ENCODE measurements at regions not wholly inside any gene's neighbourhood (a gene's known extent, or its start where the extent isn't known, plus 50 kb on each side); places are given as distances from the start of the nearest gene placed in this dataset.
"Not testable (repeated sequence)": the region's sequence is repeated elsewhere in the genome, so short reads cannot be mapped to it uniquely, and the experiment has no call there.

GRCh38 chr7:109331423-109331822, 761.7 kb downstream of the DNAJB9 start:
- DNase-seq: no peak

GRCh38 chr7:109335951-109336350, 766.3 kb downstream of the DNAJB9 start:
- no peak for DNase-seq

- no peak for DNase-seq
Measured at GRCh38 chr7:109336531-109336930, 766.9 kb downstream of the DNAJB9 start.

GRCh38 chr7:109343678-109344077, 774.0 kb downstream of the DNAJB9 start:
- no peak for DNase-seq

- DNase-seq: no peak
Measured at GRCh38 chr7:109351493-109351892, 781.8 kb downstream of the DNAJB9 start.

DNA sequence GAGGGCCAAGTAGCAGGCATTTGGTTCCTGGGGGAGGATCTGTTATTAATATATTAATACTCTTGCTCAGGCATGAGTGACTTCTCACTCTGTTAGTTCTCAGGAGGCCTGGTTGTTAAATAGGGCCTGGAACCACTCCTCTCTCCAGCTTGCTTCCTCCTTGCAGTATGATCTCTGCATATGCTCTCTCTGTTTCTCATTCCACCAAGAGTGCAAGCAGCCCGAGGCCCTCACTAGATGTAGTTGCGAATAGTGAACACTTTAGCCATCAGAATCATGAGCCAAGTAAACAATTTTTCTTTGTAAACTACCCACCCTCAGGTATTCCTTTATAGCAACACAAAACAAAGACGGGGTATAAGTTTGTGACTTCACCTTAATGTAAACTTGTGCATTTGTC, 784.3 kb downstream of the DNAJB9 start:
- no peak for DNase-seq

DNA sequence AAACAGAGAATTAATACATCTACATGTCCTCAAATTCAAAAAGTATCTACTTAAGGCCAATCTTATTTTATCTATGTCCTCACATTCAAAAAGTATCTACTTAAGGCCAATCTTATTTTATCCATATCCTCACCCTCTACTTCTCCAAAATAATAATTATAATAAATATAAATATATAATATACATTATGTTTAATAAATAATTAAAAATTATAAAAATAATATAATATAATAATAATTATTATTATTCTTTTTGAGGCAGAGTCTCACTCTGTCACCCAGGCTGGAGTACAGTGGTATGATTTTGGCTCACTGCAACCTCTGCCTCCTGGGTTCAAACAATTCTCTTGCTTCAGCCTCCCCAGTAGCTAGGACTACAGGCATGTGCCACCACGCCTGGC, 784.9 kb downstream of the DNAJB9 start:
- DNase-seq: no peak

GRCh38 chr7:109375823-109376222, 806.1 kb downstream of the DNAJB9 start:
- no peak for DNase-seq

- DNase-seq: no peak
Measured at GRCh38 chr7:109376576-109376975, 806.9 kb downstream of the DNAJB9 start.

- DNase-seq: no peak
Measured at GRCh38 chr7:109377076-109377884, 807.6 kb downstream of the DNAJB9 start.

- no peak for DNase-seq
Measured at GRCh38 chr7:109386959-109387358, 817.3 kb downstream of the DNAJB9 start.

GRCh38 chr7:109387530-109387929, 817.9 kb downstream of the DNAJB9 start:
- peak; percentile 15 for DNase-seq

DNA sequence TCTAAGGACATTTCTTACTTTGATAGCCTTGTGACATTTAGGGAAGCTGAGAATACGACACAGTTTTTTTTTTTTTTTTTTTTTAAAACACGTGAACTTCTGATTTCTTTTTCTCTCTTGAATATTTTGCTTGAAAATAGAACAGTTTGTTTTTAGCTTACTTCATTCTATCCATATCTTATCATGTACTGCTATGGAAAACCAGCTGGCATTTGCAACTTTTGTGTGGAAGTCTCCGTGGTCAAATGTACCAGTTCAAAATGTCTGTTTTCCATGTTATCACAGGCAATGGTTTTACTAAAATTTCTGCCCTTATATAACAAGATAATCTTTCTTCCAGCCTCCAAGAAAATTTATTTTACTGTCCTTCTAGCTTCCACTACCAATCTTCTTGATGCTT, 821.6 kb downstream of the DNAJB9 start:
- DNase-seq: no peak

DNA sequence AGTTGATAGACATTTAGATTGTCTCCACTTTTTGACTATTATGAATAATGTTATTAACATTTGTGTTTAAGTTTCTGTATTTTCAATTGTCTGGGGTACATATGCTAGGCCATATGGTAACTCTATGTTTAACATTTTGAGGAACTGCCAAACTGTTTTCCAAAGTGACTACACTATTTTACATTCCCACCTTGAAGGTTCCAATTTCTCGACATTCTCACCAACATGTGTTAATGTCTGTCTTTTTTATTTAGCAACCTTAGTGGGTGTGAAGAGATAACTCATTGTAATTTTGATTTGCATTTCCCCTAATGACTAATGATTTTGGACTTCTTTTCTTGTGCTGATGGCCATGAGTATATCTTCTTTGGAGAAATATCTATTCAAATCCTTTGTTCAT, 832.4 kb downstream of the DNAJB9 start:
- DNase-seq: no peak

DNA sequence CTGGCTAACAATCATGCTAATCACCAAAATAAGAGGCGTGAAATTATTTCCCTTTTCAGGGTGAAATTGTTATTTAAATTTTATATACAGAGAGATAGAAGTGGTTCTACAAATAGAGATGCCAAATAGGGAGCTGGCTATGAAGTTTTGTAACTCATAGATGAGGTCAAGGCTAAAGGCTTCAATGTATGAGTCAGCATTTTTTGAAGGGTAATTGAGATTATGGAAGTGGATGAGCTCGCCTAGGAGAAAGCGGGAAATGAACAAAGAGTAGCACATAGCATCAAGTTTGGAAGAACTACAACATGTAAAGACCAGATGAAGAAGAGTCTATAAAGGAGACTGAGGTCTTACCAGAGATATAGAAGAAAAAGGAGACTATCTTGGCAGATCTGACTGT, 838.1 kb downstream of the DNAJB9 start:
- DNase-seq: peak; percentile 41

- DNase-seq: no peak
Measured at GRCh38 chr7:109437957-109438356, 868.3 kb downstream of the DNAJB9 start.

DNA sequence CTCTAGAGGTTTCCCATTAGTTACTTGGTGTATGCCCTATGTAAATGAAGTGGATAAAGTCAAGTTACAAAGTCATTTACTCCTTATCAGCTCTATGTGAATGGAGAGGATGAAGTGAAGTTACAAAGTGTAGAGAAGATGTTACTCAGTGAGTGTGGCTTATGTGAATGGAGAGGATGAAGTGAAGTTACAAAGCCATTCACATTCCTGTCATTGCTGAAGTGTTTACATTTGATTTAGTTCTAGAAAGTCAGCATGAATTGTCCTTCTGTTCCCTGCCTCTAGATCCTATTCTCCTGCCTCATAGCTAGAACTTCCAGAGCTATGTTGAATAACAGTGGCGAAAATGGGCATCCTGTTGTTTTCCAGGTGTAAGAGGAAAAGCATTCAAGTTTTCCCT, 880.1 kb downstream of the DNAJB9 start:
- DNase-seq: peak; percentile 32

- DNase-seq: peak; percentile 6
Measured at GRCh38 chr7:109456116-109456515, 886.4 kb downstream of the DNAJB9 start.

GRCh38 chr7:109460296-109460695, 890.6 kb downstream of the DNAJB9 start:
- no peak for DNase-seq

- no peak for DNase-seq
Measured at GRCh38 chr7:109462171-109462570, 892.5 kb downstream of the DNAJB9 start.

DNA sequence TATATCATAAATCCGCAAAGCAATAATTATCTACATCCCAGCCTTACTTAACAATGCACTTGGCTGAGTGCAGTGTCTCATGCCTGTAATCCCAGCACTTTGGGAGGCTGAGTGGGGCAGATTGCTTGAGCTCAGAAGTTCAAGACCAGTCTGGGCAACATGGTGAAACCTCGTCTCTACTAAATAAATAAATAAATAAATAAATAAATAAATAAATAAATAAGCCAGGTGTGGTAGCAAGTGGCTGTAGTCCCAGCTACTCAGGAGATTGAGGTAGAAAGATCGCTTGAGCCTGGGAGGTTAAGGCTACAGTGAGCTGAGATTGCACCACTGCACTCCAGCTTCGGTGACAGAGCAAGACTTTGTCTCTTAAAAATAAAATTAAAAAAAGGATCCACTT, 898.1 kb downstream of the DNAJB9 start:
- DNase-seq: not testable (repeated sequence)

DNA sequence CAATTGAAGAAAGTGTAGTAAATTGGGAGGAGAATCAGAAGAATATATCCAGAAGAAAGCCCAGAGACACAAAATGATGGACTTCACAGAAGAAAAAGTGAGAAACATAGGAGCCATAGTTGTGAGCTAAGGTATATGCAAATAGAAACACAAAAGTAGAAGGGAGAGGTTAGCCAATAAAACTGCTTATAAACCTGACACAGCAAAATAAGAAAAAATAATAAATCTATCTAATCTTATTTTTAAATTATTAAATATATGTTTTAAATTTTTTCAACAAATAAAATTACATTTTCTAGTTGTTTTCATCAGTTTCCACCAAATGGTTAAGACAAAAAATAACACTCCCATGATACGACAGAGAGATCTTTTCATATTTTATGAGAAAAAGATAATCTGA, 903.5 kb downstream of the DNAJB9 start:
- DNase-seq: no peak

DNA sequence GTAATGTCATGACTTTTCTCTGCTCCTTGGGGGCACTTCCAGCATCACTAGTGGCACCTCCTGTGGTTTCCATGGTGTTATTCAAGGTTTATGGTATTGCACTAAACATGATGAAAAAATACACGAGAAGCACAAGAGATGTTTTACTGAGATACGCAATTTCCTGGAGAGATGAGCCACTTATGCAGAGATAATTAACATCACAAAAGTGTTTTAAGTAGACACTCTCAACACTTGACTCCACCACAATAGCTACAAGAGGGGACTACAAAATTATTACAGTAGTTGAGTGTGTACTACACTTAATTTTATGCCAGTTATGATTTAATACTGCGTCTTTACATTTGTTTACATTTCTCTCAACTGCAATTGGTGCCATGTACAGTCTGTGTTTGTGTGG, 906.7 kb downstream of the DNAJB9 start:
- no peak for DNase-seq

DNA sequence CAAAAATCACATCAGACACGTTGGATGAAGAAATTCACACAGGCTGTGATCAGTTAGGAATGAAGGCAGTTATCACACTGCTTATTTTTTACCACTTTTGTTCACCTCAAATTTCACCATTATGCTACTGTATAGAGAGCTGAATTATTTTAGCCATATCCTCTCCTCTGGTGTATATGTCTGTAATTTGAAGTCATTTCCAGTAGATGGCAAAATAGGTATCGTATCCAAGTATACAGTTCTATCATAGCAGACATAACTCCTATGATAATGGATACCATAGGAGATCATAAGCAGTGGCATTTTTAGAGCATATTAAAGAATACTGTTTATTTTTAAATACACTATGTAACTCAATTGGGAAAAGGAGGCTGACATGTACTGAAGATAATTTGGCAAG, 909.7 kb downstream of the DNAJB9 start:
- DNase-seq: peak; percentile 68

DNA sequence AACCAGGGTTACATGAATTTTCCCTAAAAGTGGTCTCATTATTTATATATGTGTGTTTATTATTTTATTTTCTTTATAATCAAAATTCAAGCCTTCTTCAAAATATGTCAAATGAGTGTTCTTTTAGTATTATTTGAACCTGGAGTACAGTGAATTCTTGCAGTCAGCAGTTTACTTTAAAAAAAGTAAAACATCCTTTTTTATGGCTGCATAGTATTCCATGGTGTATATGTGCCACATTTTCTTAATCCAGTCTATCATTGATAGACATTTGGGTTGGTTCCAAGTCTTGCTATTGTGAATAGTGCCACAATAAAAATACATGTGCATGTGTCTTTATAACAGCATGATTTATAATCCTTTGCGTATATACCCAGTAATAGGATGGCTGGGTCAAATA, 920.9 kb downstream of the DNAJB9 start:
- not testable (repeated sequence) for DNase-seq
